ENCODE measurements at regions not wholly inside any gene's neighbourhood (a gene's known extent, or its start where the extent isn't known, plus 50 kb on each side); places are given as distances from the start of the nearest gene placed in this dataset.

GRCh38 chr5:120150770-120151169 lies 313.3 kb upstream of the PRR16 start:
- Histone ChIP-seq H2AFZ (ENCODE audit: low read length) (no peak overlapping the region), H3K4me1 (ENCODE audit: insufficient read depth, low read length, poor library complexity, severe bottlenecking) (no peaks in the 10 kb centered on the region), H3K36me3 (ENCODE audit: insufficient read depth, low read length) (no peaks in the 10 kb centered on the region), H3K79me2 (ENCODE audit: insufficient read depth, low read depth, low read length) (no peaks in the 10 kb centered on the region), H3K27ac (ENCODE audit: low read depth, low read length, poor library complexity, severe bottlenecking) (no peak overlapping the region), H4K20me1 (ENCODE audit: insufficient read depth, low read length) (no peaks in the 10 kb centered on the region), H3K9me3 (ENCODE audit: low read length) (no peaks in the 10 kb centered on the region), H3K9me2 (ENCODE audit: insufficient read depth, low read length) (no peaks in the 10 kb centered on the region), H3K4me3 (ENCODE audit: low read depth, low read length, poor library complexity, severe bottlenecking) (no peak overlapping the region), H3K4me2 (ENCODE audit: low read length) (no peak overlapping the region)
- no TSS peak for BruUV-seq (replicated peaks)
- ChIA-PET CTCF (ENCODE audit: unreplicated experiment) (no interaction called here), POLR2A (interaction anchor here (0.6 kb wide), 1 partner anchor 9 kb away, joined by 3 read pairs; no protein-coding TSS in a partner anchor)
- intact Hi-C loops (cut with micrococcal nuclease; ENCODE audit: unreplicated experiment), result no loop called here
- DNase-seq (ENCODE audit: low spot score), result no peak
- TF ChIP-seq EZH2phosphoT487 (IDR thresholded peaks at IDR 0.05; ENCODE audit: borderline replicate concordance, low read depth, low read length), result no peak
- no peak for TF ChIP-seq CTCF (conservative IDR thresholded peaks at IDR 0.05; ENCODE audit: low read length)

- H2AFZ ChIP-seq (ENCODE audit: low read length), result no peak overlapping the region
- no peak overlapping the region for H3K4me3 ChIP-seq (ENCODE audit: low read depth, low read length, poor library complexity, severe bottlenecking)
- H3K9me2 ChIP-seq (ENCODE audit: insufficient read depth, low read length), result no peaks in the 10 kb centered on the region
- H3K4me2 ChIP-seq (ENCODE audit: low read length), result no peak overlapping the region
- no peaks in the 10 kb centered on the region for H3K79me2 ChIP-seq (ENCODE audit: insufficient read depth, low read depth, low read length)
- CTCF ChIA-PET (ENCODE audit: unreplicated experiment), result no interaction called here
- H3K27ac ChIP-seq (ENCODE audit: low read depth, low read length, poor library complexity, severe bottlenecking), result no peak overlapping the region
- DNase-seq (ENCODE audit: low spot score), result no peak
- H3K9me3 ChIP-seq (ENCODE audit: low read length), result no peaks in the 10 kb centered on the region
- intact Hi-C loops (cut with micrococcal nuclease; ENCODE audit: unreplicated experiment), result no loop called here
- H3K4me1 ChIP-seq (ENCODE audit: insufficient read depth, low read length, poor library complexity, severe bottlenecking), result no peaks in the 10 kb centered on the region
- no peaks in the 10 kb centered on the region for H4K20me1 ChIP-seq (ENCODE audit: insufficient read depth, low read length)
- POLR2A ChIA-PET, result no interaction called here
- no peaks in the 10 kb centered on the region for H3K36me3 ChIP-seq (ENCODE audit: insufficient read depth, low read length)
- no peak for TF ChIP-seq CTCF (conservative IDR thresholded peaks at IDR 0.05; ENCODE audit: low read length)
- TF ChIP-seq EZH2phosphoT487 (IDR thresholded peaks at IDR 0.05; ENCODE audit: borderline replicate concordance, low read depth, low read length), result no peak
- BruUV-seq (replicated peaks), result no TSS peak
Measured at GRCh38 chr5:120151181-120151580, 312.9 kb upstream of the PRR16 start.

- Histone ChIP-seq H3K27ac (ENCODE audit: low read depth, low read length, poor library complexity, severe bottlenecking) (no peak overlapping the region), H4K20me1 (ENCODE audit: insufficient read depth, low read length) (no peaks in the 10 kb centered on the region), H3K79me2 (ENCODE audit: insufficient read depth, low read depth, low read length) (no peaks in the 10 kb centered on the region), H3K4me3 (ENCODE audit: low read depth, low read length, poor library complexity, severe bottlenecking) (no peak overlapping the region), H3K36me3 (ENCODE audit: insufficient read depth, low read length) (no peaks in the 10 kb centered on the region), H3K4me2 (ENCODE audit: low read length) (no peak overlapping the region), H2AFZ (ENCODE audit: low read length) (no peak overlapping the region), H3K9me2 (ENCODE audit: insufficient read depth, low read length) (no peaks in the 10 kb centered on the region), H3K9me3 (ENCODE audit: low read length) (no peaks in the 10 kb centered on the region), H3K4me1 (ENCODE audit: insufficient read depth, low read length, poor library complexity, severe bottlenecking) (no peaks in the 10 kb centered on the region)
- intact Hi-C loops (cut with micrococcal nuclease; ENCODE audit: unreplicated experiment), result no loop called here
- no peak for DNase-seq (ENCODE audit: low spot score)
- TF ChIP-seq EZH2phosphoT487 (IDR thresholded peaks at IDR 0.05; ENCODE audit: borderline replicate concordance, low read depth, low read length) (no peak), CTCF (conservative IDR thresholded peaks at IDR 0.05; ENCODE audit: low read length) (no peak)
- BruUV-seq (replicated peaks), result no TSS peak
- ChIA-PET POLR2A (no interaction called here), CTCF (ENCODE audit: unreplicated experiment) (no interaction called here)
Measured at GRCh38 chr5:120151825-120152224, 312.3 kb upstream of the PRR16 start.

All from OCI-LY7 (cell line).